Suprapubic skin (tissue), 4 donors: ENCODE measurements at regions not wholly inside any gene's neighbourhood (a gene's known extent, or its start where the extent isn't known, plus 50 kb on each side); places are given as distances from the start of the nearest gene placed in this dataset.

Experiments
- EP300 ChIP-seq: sonication (generic); formaldehyde crosslinking; IDR thresholded peaks from one replicate; pipeline ENCODE4 v1.6.1; 2017; ENCODE audit warnings: antibody characterized with exemption
- POLR2AphosphoS5 ChIP-seq, 3 donors: sonication (generic); formaldehyde crosslinking; IDR thresholded peaks; one replicate each; pipeline ENCODE4 v1.6.1; 2017; ENCODE audit warnings: antibody characterized with exemption in 3 of 3
- TF ChIP-seq, protein P1 (sequence below), 2 donors: fragments of 200-600 bp in 1 of 2; fragments of 450-650 bp in 1 of 2; sonication (generic) in 1 of 2; IDR thresholded peaks; one replicate each; pipeline ENCODE4 v1.5.1; 2016 to 2019; ENCODE audit warnings: antibody characterized with exemption in 2 of 2, mild to moderate bottlenecking in 1 of 2, moderate library complexity in 1 of 2

DNA sequence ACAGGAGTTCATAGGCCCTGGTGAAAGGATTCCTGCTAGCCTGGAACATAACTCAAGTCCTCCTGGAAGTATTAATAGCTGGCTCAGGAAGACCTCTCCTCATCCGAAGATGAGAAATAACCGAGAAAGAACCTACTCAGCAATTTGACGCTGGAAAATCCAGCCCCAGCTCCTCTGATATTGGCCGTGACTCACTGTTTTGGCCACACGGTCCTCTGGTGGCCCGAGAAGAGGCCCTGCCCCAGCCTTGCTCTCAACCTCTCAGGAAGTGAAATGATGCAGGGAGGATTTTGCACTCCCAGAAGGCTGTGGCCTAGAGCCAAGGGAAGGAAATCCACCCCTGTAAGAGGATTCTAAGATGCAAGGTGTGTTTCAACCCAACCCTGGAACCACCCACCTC, 121.6 kb downstream of the MTPAP start:
- TF ChIP-seq, protein P1, sequence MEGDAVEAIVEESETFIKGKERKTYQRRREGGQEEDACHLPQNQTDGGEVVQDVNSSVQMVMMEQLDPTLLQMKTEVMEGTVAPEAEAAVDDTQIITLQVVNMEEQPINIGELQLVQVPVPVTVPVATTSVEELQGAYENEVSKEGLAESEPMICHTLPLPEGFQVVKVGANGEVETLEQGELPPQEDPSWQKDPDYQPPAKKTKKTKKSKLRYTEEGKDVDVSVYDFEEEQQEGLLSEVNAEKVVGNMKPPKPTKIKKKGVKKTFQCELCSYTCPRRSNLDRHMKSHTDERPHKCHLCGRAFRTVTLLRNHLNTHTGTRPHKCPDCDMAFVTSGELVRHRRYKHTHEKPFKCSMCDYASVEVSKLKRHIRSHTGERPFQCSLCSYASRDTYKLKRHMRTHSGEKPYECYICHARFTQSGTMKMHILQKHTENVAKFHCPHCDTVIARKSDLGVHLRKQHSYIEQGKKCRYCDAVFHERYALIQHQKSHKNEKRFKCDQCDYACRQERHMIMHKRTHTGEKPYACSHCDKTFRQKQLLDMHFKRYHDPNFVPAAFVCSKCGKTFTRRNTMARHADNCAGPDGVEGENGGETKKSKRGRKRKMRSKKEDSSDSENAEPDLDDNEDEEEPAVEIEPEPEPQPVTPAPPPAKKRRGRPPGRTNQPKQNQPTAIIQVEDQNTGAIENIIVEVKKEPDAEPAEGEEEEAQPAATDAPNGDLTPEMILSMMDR (IDR thresholded peaks at IDR 0.05), result no peak
- TF ChIP-seq EP300, result no peak
- TF ChIP-seq POLR2AphosphoS5 (IDR thresholded peaks at IDR 0.05), result no peak
